K562 (cell line): ENCODE measurements at regions not wholly inside any gene's neighbourhood (a gene's known extent, or its start where the extent isn't known, plus 50 kb on each side); places are given as distances from the start of the nearest gene placed in this dataset.
A peak's percentile ranks its signal among the peaks of the same experiment; 100 is the strongest.

Source experiments
- ATAC-seq: fragments of 200-7000 bp; cut with Tn5 transposase; 3 replicates; pipeline ENCODE4 v1.9.1; 2020; ENCODE audit warnings: moderate library complexity
- BruUV-seq: library from RNA; stranded (reverse); fragments of 400-500 nt; replicated peaks from 2 replicates; lab custom pipeline; 2021; lab: Mats Ljungman, UMichigan
- CTCF ChIA-PET: fragments of 300-600 bp; formaldehyde crosslinking; extraction: SDS; loops from one replicate; lab custom pipeline; 2021; ENCODE audit warnings: low intra/inter-chr PET ratio; lab: Yijun Ruan, JAX
- POLR2A ChIA-PET: fragments of 300-600, 350-650 bp; sonication (Branson Sonifier 250); formaldehyde crosslinking; extraction: SDS; loops from one replicate; lab custom pipeline; 2021; ENCODE audit warnings: antibody characterized with exemption, inconsistent platforms; lab: Yijun Ruan, JAX
- DNase-seq, 4 experiments: peaks; one replicate each; pipeline versions ENCODE4 v3.0.0 to v3.0.0-alpha.2; 2011 to 2018; ENCODE audit warnings: low spot score in 3 of 4, mixed read lengths in 3 of 4; ENCODE audit errors: extremely low read depth in 1 of 4
- FAIRE-seq: peaks from 2 replicates; lab custom pipeline; 2011; peaks lifted over from hg19 to GRCh38; lab: Jason Lieb, UNC
- H2AFZ ChIP-seq: 2 replicates; pipeline ENCODE4 v1.6.0; 2011; ENCODE audit warnings: low read depth, low read length, control low read depth, inconsistent platforms
- H3K27ac ChIP-seq: fragments of 200-600 bp; 3 replicates; pipeline ENCODE4 v1.8.0; 2011; ENCODE audit warnings: low read depth, mild to moderate bottlenecking, control low read depth, inconsistent platforms, low read length, moderate library complexity, mixed read lengths; ENCODE audit errors: extremely low read depth
- H3K27me3 ChIP-seq, 2 experiments: fragments of 300-600 bp in 1 of 2; 2 replicates in 1 of 2; 3 replicates in 1 of 2; pipeline versions ENCODE4 v1.6.0 to v1.8.0; 2011; ENCODE audit warnings: inconsistent platforms in 2 of 2, low read length in 2 of 2, mild to moderate bottlenecking in 1 of 2, mixed read lengths in 1 of 2, moderate library complexity in 1 of 2; ENCODE audit not compliant: control insufficient read depth in 2 of 2, insufficient read depth in 2 of 2
- H3K36me3 ChIP-seq: fragments of 300-600 bp; 3 replicates; pipeline ENCODE4 v1.8.0; 2011; ENCODE audit warnings: mild to moderate bottlenecking, low read length, inconsistent platforms; ENCODE audit not compliant: control insufficient read depth, insufficient read depth
- H3K4me1 ChIP-seq, 2 experiments: fragments of 200-600 bp in 1 of 2; replicated peaks in 1 of 2; 2 replicates in 1 of 2; 3 replicates in 1 of 2; pipeline versions ENCODE4 v1.5.1 to v1.8.0; 2011; ENCODE audit warnings: inconsistent platforms in 2 of 2, low read length in 2 of 2, mild to moderate bottlenecking in 1 of 2, mixed read lengths in 1 of 2, moderate library complexity in 1 of 2; ENCODE audit not compliant: control insufficient read depth in 2 of 2, insufficient read depth in 2 of 2
- H3K4me2 ChIP-seq: 2 replicates; pipeline ENCODE4 v1.6.1; 2011; ENCODE audit warnings: low read length, control low read depth, inconsistent platforms, mixed read lengths; ENCODE audit not compliant: insufficient read depth
- H3K4me3 ChIP-seq: fragments of 200-600 bp; sonication (generic), shearing (Covaris generic); 2 replicates; pipeline ENCODE4 v1.5.1; 2016; ENCODE audit warnings: control low read depth, inconsistent platforms
- H3K79me2 ChIP-seq: fragments of 200-600 bp; 3 replicates; pipeline ENCODE4 v1.8.0; 2011; ENCODE audit warnings: low read length, inconsistent platforms; ENCODE audit not compliant: control insufficient read depth, insufficient read depth
- H3K9ac ChIP-seq, 2 experiments: 2 replicates each; pipeline versions ENCODE4 v1.6.0 to v1.6.1; 2011; ENCODE audit warnings: low read depth in 2 of 2, low read length in 2 of 2, control low read depth in 1 of 2, inconsistent platforms in 1 of 2, mild to moderate bottlenecking in 1 of 2, mixed read lengths in 1 of 2; ENCODE audit not compliant: insufficient read depth in 1 of 2
- H3K9me1 ChIP-seq: one replicate; pipeline ENCODE4 v1.6.0; 2011; ENCODE audit warnings: inconsistent platforms, mild to moderate bottlenecking, low read length, moderate library complexity; ENCODE audit not compliant: control insufficient read depth, insufficient read depth
- H3K9me3 ChIP-seq: replicated peaks from 2 replicates; pipeline ENCODE4 v1.5.1; 2011; ENCODE audit warnings: low read depth, low read length, inconsistent platforms; ENCODE audit not compliant: control insufficient read depth, insufficient read depth
- H4K20me1 ChIP-seq: replicated peaks from 2 replicates; pipeline ENCODE4 v1.6.1; 2011; ENCODE audit warnings: low read length, inconsistent platforms, mixed read lengths; ENCODE audit not compliant: control insufficient read depth, insufficient read depth
- ADNP ChIP-seq: fragments of 200-800 bp; sonication (Bioruptor generic); IDR thresholded peaks from 2 replicates; pipeline ENCODE4 v1.6.1; 2016; ENCODE audit warnings: missing genetic modification characterization, missing compliant biosample characterization
- EZH2 ChIP-seq: IDR thresholded peaks from 2 replicates; pipeline ENCODE4 v1.6.1; 2012; ENCODE audit warnings: low read depth, mild to moderate bottlenecking, inconsistent platforms, low read length, borderline replicate concordance
- HMBOX1 ChIP-seq: sonication (generic); IDR thresholded peaks from 2 replicates; pipeline ENCODE4 v1.6.1; 2016
- KHSRP ChIP-seq: fragments of 450-650 bp; IDR thresholded peaks from 2 replicates; pipeline ENCODE4 v1.6.1; 2017
- KLF6 ChIP-seq: fragments of 250-450 bp; sonication (Bioruptor Pico); IDR thresholded peaks from 2 replicates; pipeline ENCODE4 v1.4.0; 2020; ENCODE audit warnings: mild to moderate bottlenecking, moderate library complexity, borderline replicate concordance
- NBN ChIP-seq: fragments of 450-650 bp; IDR thresholded peaks from 2 replicates; pipeline ENCODE4 v1.6.1; 2016; ENCODE audit warnings: low read depth, mild to moderate bottlenecking
- POLR2A ChIP-seq: fragments of 450-650 bp; conservative IDR thresholded peaks from 2 replicates; pipeline ENCODE4 v1.6.1; 2016
- POLR2AphosphoS2 ChIP-seq: IDR thresholded peaks from 2 replicates; pipeline ENCODE4 v1.6.1; 2012; ENCODE audit warnings: low read length, improper control_type of control experiment
- PYGO2 ChIP-seq: fragments of 450-650 bp; IDR thresholded peaks from 2 replicates; pipeline ENCODE4 v1.6.1; 2016; ENCODE audit warnings: mild to moderate bottlenecking, missing genetic modification characterization, moderate library complexity, missing compliant biosample characterization
- ZFP91 ChIP-seq: sonication (generic); formaldehyde crosslinking; IDR thresholded peaks from 2 replicates; pipeline ENCODE4 v1.8.0; 2022; ENCODE audit warnings: mild to moderate bottlenecking, missing genetic modification reagents
- ZNF551 ChIP-seq: fragments of 250-450 bp; sonication (Bioruptor Pico); IDR thresholded peaks from 2 replicates; pipeline ENCODE4 v1.5.0; 2021; ENCODE audit warnings: mild to moderate bottlenecking, moderate library complexity
- ZNF584 ChIP-seq: fragments of 200-800 bp; sonication (Bioruptor generic); IDR thresholded peaks from 2 replicates; pipeline ENCODE4 v1.6.1; 2016; ENCODE audit warnings: low read depth, mild to moderate bottlenecking, missing genetic modification characterization, missing compliant biosample characterization
- WGBS: fragments of 100-300 bp; shearing (Covaris generic); methylation state at CpG from one replicate; pipeline ENCODE4 v1.1.6; 2016; ENCODE audit warnings: low coverage, mixed read lengths; ENCODE audit not compliant: insufficient coverage; ENCODE audit errors: missing lambda C conversion rate; 5-methylcytosine and 5-hydroxymethylcytosine counted together
- in situ Hi-C: fragments of 300-500 bp; cut with MboI; formaldehyde crosslinking; loops from 4 replicates; pipeline ENCODE4 v1.15.0; 2018; ENCODE audit warnings: inconsistent platforms, mixed read lengths
- intact Hi-C: fragments of 100-400 bp; cut with micrococcal nuclease; formaldehyde crosslinking; loops from 2 replicates; pipeline ENCODE4 v1.14.2; 2022

DNA sequence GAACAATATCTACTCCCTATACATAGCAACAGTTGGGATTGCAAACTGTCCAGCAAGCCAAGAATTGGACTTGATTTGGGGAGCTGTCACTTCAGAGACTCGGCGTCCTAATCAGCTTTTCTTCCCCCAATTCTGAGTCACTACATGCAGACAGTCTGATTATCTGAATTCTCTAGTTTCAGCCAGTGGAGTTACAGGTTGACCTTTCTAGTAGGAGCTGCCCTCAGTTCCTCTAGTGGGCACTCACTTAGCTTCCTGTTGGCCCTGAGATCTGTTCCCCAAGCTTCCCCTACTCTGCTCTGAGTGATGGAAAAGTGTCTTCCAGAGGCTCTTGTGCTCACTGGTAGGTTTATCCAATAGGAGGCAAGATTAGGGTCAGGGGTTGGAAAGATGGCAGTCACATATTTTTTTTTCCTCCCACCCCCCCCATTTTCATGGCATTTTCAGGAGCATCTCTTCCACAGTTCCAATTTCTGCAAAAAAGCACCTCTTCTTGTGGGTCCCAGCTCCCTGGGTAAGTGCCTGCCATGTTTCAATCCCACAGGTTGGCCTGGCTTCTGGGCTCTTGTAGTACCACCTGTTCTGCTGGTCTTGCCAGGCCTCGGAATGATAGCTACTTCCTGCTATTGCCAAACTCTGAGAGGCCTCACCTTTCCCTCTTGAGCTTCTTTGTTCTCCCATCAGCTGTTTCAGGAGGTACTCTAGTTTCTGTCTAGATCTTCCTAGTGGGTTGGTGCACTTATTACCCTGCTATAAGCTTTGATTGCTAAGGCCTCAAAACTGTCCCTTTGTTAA, 182.2 kb downstream of the RAP2B start:
- Histone ChIP-seq H2AFZ (no peak overlapping the region; the same call in 1 of the 2 replicates), H3K4me2 (no peak overlapping the region), H3K9me1 (no peaks in the 10 kb centered on the region), H3K4me1 (no peaks in the 10 kb centered on the region), H3K36me3 (no peaks in the 10 kb centered on the region), H3K4me3 (no peak overlapping the region), H4K20me1 (no peaks in the 10 kb centered on the region), H3K27ac (no peak overlapping the region), H3K27me3 (no peaks in the 10 kb centered on the region), H3K9ac (no peak overlapping the region), H3K79me2 (no peaks in the 10 kb centered on the region), H3K9me3 (no peaks in the 10 kb centered on the region; the same call in 1 of the 2 replicates)
- TF ChIP-seq ZNF551 = no peak
- TF ChIP-seq HMBOX1 = peak; percentile 54; the same call in 1 of the 2 replicates
- peak; percentile 84 for FAIRE-seq
- no TSS peak for BruUV-seq
- in situ Hi-C loops (no loop called here), intact Hi-C loops (no loop called here)
- 2% methylated on average over 3 of the region's 3 CpGs for WGBS
- no peak for ATAC-seq
- POLR2A ChIA-PET = interaction anchor here (0.7 kb wide), 1 partner anchor 17 kb away, joined by 3 read pairs; no protein-coding TSS in a partner anchor
- peak in 1 of 4 experiments; percentile 41 for DNase-seq
- CTCF ChIA-PET = no interaction called here

GRCh38 chr3:153348457-153349107, 186.6 kb downstream of the RAP2B start:
- no peaks in the 10 kb centered on the region for H4K20me1 ChIP-seq
- H3K36me3 ChIP-seq = no peaks in the 10 kb centered on the region
- no peaks in the 10 kb centered on the region for H3K9me1 ChIP-seq
- no peaks in the 10 kb centered on the region for H3K4me1 ChIP-seq
- H3K4me3 ChIP-seq = no peak overlapping the region
- in situ Hi-C loops = no loop called here
- WGBS = 7% methylated on average over 2 of the region's 2 CpGs
- H2AFZ ChIP-seq = no peak overlapping the region
- no peak overlapping the region for H3K4me2 ChIP-seq
- H3K9me3 ChIP-seq = no peaks in the 10 kb centered on the region
- FAIRE-seq (no peak), ATAC-seq (no peak), DNase-seq (no peak)
- BruUV-seq = no TSS peak
- H3K9ac ChIP-seq = no peak overlapping the region
- H3K27ac ChIP-seq = no peak overlapping the region
- CTCF ChIA-PET = no interaction called here
- intact Hi-C loops = no loop called here
- no peaks in the 10 kb centered on the region for H3K79me2 ChIP-seq
- no peaks in the 10 kb centered on the region for H3K27me3 ChIP-seq
- TF ChIP-seq ADNP (tag) (no peak), NBN (no peak), POLR2AphosphoS2 (no peak), KLF6 (no peak), POLR2A (no peak), ZNF584 (no peak), ZFP91 (no peak), EZH2 (no peak), KHSRP (no peak), PYGO2 (no peak)
- POLR2A ChIA-PET = no interaction called here
